Activated CD8-positive, alpha-beta memory T cell treated with anti-CD3 and anti-CD28 coated beads, Interleukin-2, amount 10 ng/mL, durations not matched to agents 7 days and 5 days (primary cell): ENCODE measurements at regions not wholly inside any gene's neighbourhood (a gene's known extent, or its start where the extent isn't known, plus 50 kb on each side); places are given as distances from the start of the nearest gene placed in this dataset.
"Not testable (repeated sequence)": the region's sequence is repeated elsewhere in the genome, so short reads cannot be mapped to it uniquely, and the experiment has no call there.

Experiments
- ATAC-seq: fragments of 150-1000 bp; cut with Tn5 transposase; one replicate; pipeline ENCODE4 v1.10.0; 2021; ENCODE audit warnings: moderate library complexity
- CTCF ChIA-PET: fragments of 350-600 bp; sonication (Branson Sonifier 250); formaldehyde crosslinking; loops from one replicate; lab custom pipeline; 2021; ENCODE audit warnings: antibody characterized with exemption; lab: Charles Lee
- DNase-seq: peaks from one replicate; pipeline ENCODE4 v3.0.0-alpha.2; 2020
- H3K27ac Mint-ChIP-seq: one replicate; pipeline ENCODE4 v1.8.0; 2021; ENCODE audit warnings: mild to moderate bottlenecking, mixed read lengths
- H3K27me3 Mint-ChIP-seq: one replicate; pipeline ENCODE4 v1.8.0; 2021; ENCODE audit warnings: mixed read lengths
- H3K36me3 Mint-ChIP-seq: one replicate; pipeline ENCODE4 v1.8.0; 2021; ENCODE audit warnings: mild to moderate bottlenecking, mixed read lengths
- H3K4me1 Mint-ChIP-seq: one replicate; pipeline ENCODE4 v1.8.0; 2021; ENCODE audit warnings: mixed read lengths
- H3K4me3 Mint-ChIP-seq: one replicate; pipeline ENCODE4 v1.8.0; 2021; ENCODE audit warnings: mild to moderate bottlenecking, moderate library complexity, mixed read lengths
- H3K9me3 Mint-ChIP-seq: one replicate; pipeline ENCODE4 v1.8.0; 2022; ENCODE audit warnings: low read depth, mixed read lengths

GRCh38 chr12:67891596-67891995, 97.7 kb upstream of the IFNG-AS1 start:
- no peaks in the 10 kb centered on the region for H3K9me3 Mint-ChIP-seq
- H3K4me3 Mint-ChIP-seq, result no peak overlapping the region
- ATAC-seq, result no peak
- no peaks in the 10 kb centered on the region for H3K27me3 Mint-ChIP-seq
- DNase-seq, result no peak
- H3K4me1 Mint-ChIP-seq, result peaks cover 6% of the 10 kb centered on the region
- H3K36me3 Mint-ChIP-seq, result no peaks in the 10 kb centered on the region
- no peak overlapping the region for H3K27ac Mint-ChIP-seq
- CTCF ChIA-PET, result no interaction called here

GRCh38 chr12:67892259-67893021, 96.8 kb upstream of the IFNG-AS1 start:
- no peaks in the 10 kb centered on the region for H3K36me3 Mint-ChIP-seq
- DNase-seq (no peak), ATAC-seq (no peak)
- H3K9me3 Mint-ChIP-seq, result no peaks in the 10 kb centered on the region
- H3K27ac Mint-ChIP-seq, result no peak overlapping the region
- no peaks in the 10 kb centered on the region for H3K27me3 Mint-ChIP-seq
- H3K4me1 Mint-ChIP-seq, result peaks cover 6% of the 10 kb centered on the region
- CTCF ChIA-PET, result no interaction called here
- no peak overlapping the region for H3K4me3 Mint-ChIP-seq

- Mint-ChIP-seq H3K4me1 (peaks cover 6% of the 10 kb centered on the region), H3K27me3 (no peaks in the 10 kb centered on the region), H3K27ac (no peak overlapping the region), H3K9me3 (no peaks in the 10 kb centered on the region), H3K36me3 (no peaks in the 10 kb centered on the region), H3K4me3 (no peak overlapping the region)
- CTCF ChIA-PET, result no interaction called here
- ATAC-seq (no peak), DNase-seq (no peak)
These were observed 96.1 kb upstream of the IFNG-AS1 start for GRCh38 chr12:67893022-67893580.

- H3K27ac Mint-ChIP-seq, H3K27me3 Mint-ChIP-seq, H3K36me3 Mint-ChIP-seq, ATAC-seq, H3K4me3 Mint-ChIP-seq, H3K4me1 Mint-ChIP-seq, DNase-seq, CTCF ChIA-PET, H3K9me3 Mint-ChIP-seq: not testable (repeated sequence)
These were observed 88.8 kb upstream of the IFNG-AS1 start for GRCh38 chr12:67900418-67900817.

GRCh38 chr12:67909091-67909531, 80.1 kb upstream of the IFNG-AS1 start:
- H3K9me3 Mint-ChIP-seq, result peaks cover 3% of the 10 kb centered on the region
- CTCF ChIA-PET, result no interaction called here

GRCh38 chr12:67909681-67910080, 79.6 kb upstream of the IFNG-AS1 start:
- Mint-ChIP-seq H3K27ac (no peak overlapping the region), H3K4me1 (no peaks in the 10 kb centered on the region), H3K4me3 (no peak overlapping the region), H3K36me3 (no peaks in the 10 kb centered on the region), H3K27me3 (peaks cover 3% of the 10 kb centered on the region), H3K9me3 (peaks cover 3% of the 10 kb centered on the region)
- CTCF ChIA-PET, result no interaction called here
- no peak for ATAC-seq
- DNase-seq, result no peak

More at GRCh38 chr12:67909091-67909531, 80.1 kb upstream of the IFNG-AS1 start:
- Mint-ChIP-seq H3K4me1 (no peaks in the 10 kb centered on the region), H3K4me3 (no peak overlapping the region), H3K27me3 (no peaks in the 10 kb centered on the region), H3K27ac (no peak overlapping the region), H3K36me3 (no peaks in the 10 kb centered on the region)
- no peak for DNase-seq
- no peak for ATAC-seq

- CTCF ChIA-PET, result no interaction called here
- peaks cover 3% of the 10 kb centered on the region for H3K27me3 Mint-ChIP-seq
- peaks cover 3% of the 10 kb centered on the region for H3K9me3 Mint-ChIP-seq
- H3K36me3 Mint-ChIP-seq, result no peaks in the 10 kb centered on the region
- no peak for DNase-seq
- no peak overlapping the region for H3K27ac Mint-ChIP-seq
- H3K4me3 Mint-ChIP-seq, result no peak overlapping the region
- no peak for ATAC-seq
- H3K4me1 Mint-ChIP-seq, result no peaks in the 10 kb centered on the region
These were observed 78.6 kb upstream of the IFNG-AS1 start for GRCh38 chr12:67910360-67911274.

GRCh38 chr12:67911275-67911600, 78.0 kb upstream of the IFNG-AS1 start:
- ATAC-seq (no peak), DNase-seq (no peak)
- no peak overlapping the region for H3K27ac Mint-ChIP-seq
- H3K27me3 Mint-ChIP-seq, result peaks cover 3% of the 10 kb centered on the region
- no peaks in the 10 kb centered on the region for H3K4me1 Mint-ChIP-seq
- CTCF ChIA-PET, result no interaction called here
- no peaks in the 10 kb centered on the region for H3K36me3 Mint-ChIP-seq
- no peak overlapping the region for H3K4me3 Mint-ChIP-seq
- peaks cover 3% of the 10 kb centered on the region for H3K9me3 Mint-ChIP-seq

- no peak for ATAC-seq
- CTCF ChIA-PET, result no interaction called here
- Mint-ChIP-seq H3K27me3 (peaks cover 3% of the 10 kb centered on the region), H3K36me3 (no peaks in the 10 kb centered on the region), H3K9me3 (no peaks in the 10 kb centered on the region), H3K27ac (no peak overlapping the region), H3K4me3 (no peak overlapping the region), H3K4me1 (no peaks in the 10 kb centered on the region)
- no peak for DNase-seq
These were observed 77.5 kb upstream of the IFNG-AS1 start for GRCh38 chr12:67911789-67912188.

GRCh38 chr12:67915335-67915851, 73.9 kb upstream of the IFNG-AS1 start:
- CTCF ChIA-PET, result no interaction called here
- Mint-ChIP-seq H3K9me3 (no peaks in the 10 kb centered on the region), H3K27me3 (peaks cover 3% of the 10 kb centered on the region), H3K4me1 (no peaks in the 10 kb centered on the region), H3K4me3 (no peak overlapping the region), H3K27ac (no peak overlapping the region), H3K36me3 (no peaks in the 10 kb centered on the region)
- ATAC-seq, result no peak
- DNase-seq, result no peak

GRCh38 chr12:67916266-67916970, 72.8 kb upstream of the IFNG-AS1 start:
- CTCF ChIA-PET, result no interaction called here

GRCh38 chr12:67917811-67918210, 71.4 kb upstream of the IFNG-AS1 start:
- no peaks in the 10 kb centered on the region for H3K36me3 Mint-ChIP-seq
- DNase-seq (no peak), ATAC-seq (no peak)
- H3K27me3 Mint-ChIP-seq, result peaks cover 3% of the 10 kb centered on the region
- H3K4me1 Mint-ChIP-seq, result no peaks in the 10 kb centered on the region
- CTCF ChIA-PET, result no interaction called here
- H3K9me3 Mint-ChIP-seq, result no peaks in the 10 kb centered on the region
- no peak overlapping the region for H3K4me3 Mint-ChIP-seq
- H3K27ac Mint-ChIP-seq, result no peak overlapping the region

More at GRCh38 chr12:67916266-67916970, 72.8 kb upstream of the IFNG-AS1 start:
- H3K4me1 Mint-ChIP-seq, result no peaks in the 10 kb centered on the region
- no peak overlapping the region for H3K4me3 Mint-ChIP-seq
- no peaks in the 10 kb centered on the region for H3K9me3 Mint-ChIP-seq
- H3K27ac Mint-ChIP-seq, result no peak overlapping the region
- no peaks in the 10 kb centered on the region for H3K36me3 Mint-ChIP-seq
- DNase-seq (no peak), ATAC-seq (no peak)
- H3K27me3 Mint-ChIP-seq, result peaks cover 3% of the 10 kb centered on the region

- H3K27me3 Mint-ChIP-seq, result peaks cover 3% of the 10 kb centered on the region
- no peak overlapping the region for H3K27ac Mint-ChIP-seq
- H3K36me3 Mint-ChIP-seq, result no peaks in the 10 kb centered on the region
- CTCF ChIA-PET, result no interaction called here
- no peak for DNase-seq
- no peak overlapping the region for H3K4me3 Mint-ChIP-seq
- H3K9me3 Mint-ChIP-seq, result no peaks in the 10 kb centered on the region
- no peak for ATAC-seq
- H3K4me1 Mint-ChIP-seq, result no peaks in the 10 kb centered on the region
These were observed 70.8 kb upstream of the IFNG-AS1 start for GRCh38 chr12:67918441-67918840.
